NCI-H1417 treated with DMSO at 0.1 percent for 48 hours (cell line): ENCODE measurements at regions not wholly inside any gene's neighbourhood (a gene's known extent, or its start where the extent isn't known, plus 50 kb on each side); places are given as distances from the start of the nearest gene placed in this dataset.
"Not testable (repeated sequence)": the region's sequence is repeated elsewhere in the genome, so short reads cannot be mapped to it uniquely, and the experiment has no call there.

Source experiments
- DNase-seq: peaks from one replicate; lab custom pipeline; 2025; lab: John Stamatoyannopoulos, UW

DNA sequence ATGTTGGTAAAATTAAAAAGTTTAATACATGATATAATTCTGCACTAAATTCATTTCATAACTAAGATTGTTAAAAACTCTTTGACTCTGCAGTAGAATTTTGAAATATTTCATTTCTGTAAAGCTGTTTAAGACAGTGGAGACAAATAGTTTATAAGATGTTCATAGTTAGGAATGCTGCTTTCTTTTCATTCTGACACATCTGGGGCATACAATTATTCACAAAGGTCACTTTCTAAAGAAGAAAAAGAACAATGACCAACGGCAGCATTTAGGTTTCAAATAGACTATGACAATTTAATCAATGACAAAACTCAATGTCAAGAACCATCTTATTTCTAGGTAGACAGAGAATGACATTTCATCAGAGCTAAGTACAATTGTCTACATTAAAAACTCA lies 1422.1 kb downstream of the PCDH9 start:
- no peak for DNase-seq

GRCh38 chr13:65803530-65804392 lies 1426.4 kb downstream of the PCDH9 start:
- no peak for DNase-seq

GRCh38 chr13:65789815-65790214 lies 1440.3 kb downstream of the PCDH9 start:
- no peak for DNase-seq

- no peak for DNase-seq
Measured at GRCh38 chr13:65787082-65787481, 1443.1 kb downstream of the PCDH9 start.

DNA sequence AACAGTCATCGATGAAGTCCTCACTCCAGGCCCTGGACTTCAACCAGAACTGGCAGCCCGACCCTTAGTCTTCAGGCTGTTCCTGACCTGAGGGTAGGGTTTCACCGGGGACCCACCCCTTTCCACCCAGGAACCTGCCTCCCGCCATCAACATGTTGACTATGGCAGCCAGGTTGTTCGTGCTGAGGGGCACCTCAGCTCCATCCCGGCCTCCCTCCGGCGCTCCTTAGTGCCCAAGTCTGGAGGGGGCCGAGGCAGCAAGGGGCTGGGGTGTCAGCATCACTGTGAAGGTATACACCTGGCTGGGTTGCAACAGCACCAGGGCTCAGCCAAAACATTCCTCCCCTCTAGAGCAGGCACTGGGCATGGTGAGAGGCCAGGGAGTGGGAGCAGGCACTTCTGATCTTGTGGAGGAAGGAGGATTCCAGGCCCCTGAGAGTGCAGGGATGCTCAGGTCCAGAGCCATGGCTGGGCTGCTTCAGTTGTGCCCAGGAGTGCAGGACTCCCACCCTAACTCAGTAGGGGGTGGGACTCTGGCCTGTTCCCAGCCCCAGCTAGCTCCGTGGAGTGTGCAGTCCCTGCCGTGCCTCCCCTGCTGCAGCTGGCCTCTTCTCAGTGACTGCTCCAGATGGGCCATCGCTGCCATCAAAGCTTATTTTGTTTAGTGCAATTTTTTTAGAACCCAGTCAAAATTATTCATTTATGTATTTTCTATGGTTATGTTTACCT lies 1445.9 kb downstream of the PCDH9 start:
- DNase-seq, result no peak

DNA sequence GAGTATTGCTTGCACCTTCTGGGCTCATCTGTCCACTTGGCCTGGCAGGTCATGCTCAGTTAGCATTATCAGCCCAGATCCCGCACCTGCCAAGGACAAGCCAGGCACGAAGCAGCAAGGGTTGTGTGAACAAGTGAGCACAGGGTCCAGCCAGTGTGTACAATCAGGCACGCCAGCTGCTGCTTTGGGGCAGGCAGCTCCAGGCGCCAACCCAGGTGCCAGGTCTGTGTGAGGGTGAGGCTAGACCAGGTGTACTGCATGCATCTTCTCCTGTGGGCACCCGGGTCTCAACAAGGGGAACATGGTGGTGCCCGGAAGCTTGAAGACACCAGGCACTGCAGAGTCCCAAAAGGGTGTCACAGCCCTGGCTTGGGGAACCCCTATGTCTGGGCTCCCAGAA lies 1446.8 kb downstream of the PCDH9 start:
- no peak for DNase-seq

DNA sequence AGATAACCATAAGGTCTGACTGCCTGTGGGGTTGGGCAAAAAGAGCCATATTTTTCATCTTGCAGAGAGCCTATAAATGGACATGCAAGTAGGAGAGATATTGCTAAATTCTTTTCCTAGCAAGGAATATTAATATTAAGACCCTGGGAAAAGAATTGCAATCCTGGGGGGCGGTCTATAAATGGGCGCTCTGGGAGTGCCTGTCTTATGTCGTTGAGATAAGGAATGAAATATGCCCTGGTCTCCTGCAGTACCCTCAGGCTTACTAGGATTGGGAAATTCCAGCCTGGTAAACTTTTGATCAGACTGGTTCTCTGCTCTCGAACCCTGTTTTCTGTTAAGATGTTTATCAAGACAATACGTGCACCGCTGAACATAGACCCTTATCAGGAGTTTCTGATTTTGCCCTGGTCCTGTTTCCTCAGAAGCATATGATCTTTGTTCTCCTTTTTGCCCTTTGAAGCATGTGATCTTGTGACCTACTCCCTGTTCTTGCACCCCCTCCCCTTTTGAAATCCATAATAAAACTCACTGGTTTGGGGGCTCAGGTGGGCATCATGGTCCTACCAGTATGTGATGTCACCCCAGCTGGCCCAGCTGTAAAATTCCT lies 1458.3 kb downstream of the PCDH9 start:
- DNase-seq, result not testable (repeated sequence)

- DNase-seq, result no peak
Measured at GRCh38 chr13:65768545-65768944, 1461.6 kb downstream of the PCDH9 start.

- no peak for DNase-seq
Measured at GRCh38 chr13:65763811-65764210, 1466.3 kb downstream of the PCDH9 start.

GRCh38 chr13:65762012-65762411 lies 1468.1 kb downstream of the PCDH9 start:
- no peak for DNase-seq

DNA sequence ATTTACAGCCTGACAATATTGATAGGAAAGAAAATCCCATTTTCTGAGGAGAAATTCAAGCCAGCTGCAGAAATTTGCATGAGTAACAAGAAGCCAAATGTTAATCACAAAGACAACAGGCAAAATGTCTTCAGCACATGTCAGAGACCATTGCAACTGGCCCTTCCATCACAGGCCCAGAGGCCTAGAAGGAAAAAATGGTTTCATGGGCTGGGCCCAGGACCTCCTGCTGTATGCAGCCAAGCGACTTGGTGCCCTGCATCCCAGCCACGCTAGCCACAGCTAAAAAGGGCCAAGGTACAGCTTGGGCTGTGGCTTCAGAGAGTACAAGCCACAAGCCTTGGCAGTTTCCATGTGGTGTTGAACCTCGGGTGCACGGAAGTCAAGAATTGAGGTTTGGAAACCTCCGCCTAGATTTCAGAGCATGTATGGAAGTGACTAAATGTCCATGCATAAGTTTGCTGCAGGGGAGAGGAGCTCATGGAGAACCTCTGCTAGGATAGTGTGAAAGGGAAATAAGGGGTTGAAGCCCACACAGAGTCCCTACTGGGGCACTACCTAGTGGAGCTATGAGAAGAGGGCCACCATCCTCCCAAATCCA lies 1474.0 kb downstream of the PCDH9 start:
- DNase-seq, result no peak

GRCh38 chr13:65748227-65748626 lies 1481.9 kb downstream of the PCDH9 start:
- no peak for DNase-seq

DNA sequence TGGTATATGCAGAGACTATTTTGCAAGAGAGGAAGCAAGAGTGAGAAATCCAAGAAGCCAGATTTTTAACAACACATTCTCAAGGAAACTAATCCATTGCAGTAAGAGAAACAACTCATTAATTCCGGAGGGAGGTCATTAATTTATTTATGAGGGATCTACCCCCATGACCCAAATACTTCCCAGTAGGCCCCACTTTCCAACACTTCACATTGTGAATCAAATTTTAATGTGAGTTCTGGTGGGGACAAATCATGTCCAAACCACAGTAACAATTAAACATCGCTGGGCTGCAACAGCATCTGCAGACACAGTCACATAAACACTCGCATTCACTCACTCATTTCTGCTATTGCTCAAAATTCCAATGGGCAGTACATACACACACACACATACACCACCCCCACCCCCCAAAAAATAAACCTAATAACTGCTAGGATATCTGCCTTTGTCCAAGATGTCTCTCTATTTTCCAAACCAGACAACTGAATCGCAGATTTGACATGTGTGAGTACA lies 1483.7 kb downstream of the PCDH9 start:
- no peak for DNase-seq

GRCh38 chr13:65744836-65745235 lies 1485.3 kb downstream of the PCDH9 start:
- DNase-seq, result no peak

DNA sequence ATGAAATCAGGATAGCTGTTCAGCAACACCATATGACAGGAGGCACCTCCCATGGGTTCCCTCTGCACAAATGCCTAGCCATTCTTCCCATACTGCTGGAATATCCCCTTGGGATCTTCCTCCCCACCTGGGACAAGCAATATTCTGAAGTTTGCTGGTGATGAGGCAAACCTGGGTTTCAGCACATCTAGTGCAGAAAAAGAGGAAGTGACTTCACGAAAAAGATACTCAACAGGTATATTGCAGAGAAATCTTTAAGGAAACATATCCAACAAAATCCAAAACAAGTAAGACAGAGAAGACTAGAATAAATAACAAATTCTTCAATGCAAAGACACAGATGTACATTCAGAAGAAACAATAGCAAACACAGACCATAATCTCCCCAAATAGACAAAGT lies 1497.0 kb downstream of the PCDH9 start:
- DNase-seq, result no peak

DNA sequence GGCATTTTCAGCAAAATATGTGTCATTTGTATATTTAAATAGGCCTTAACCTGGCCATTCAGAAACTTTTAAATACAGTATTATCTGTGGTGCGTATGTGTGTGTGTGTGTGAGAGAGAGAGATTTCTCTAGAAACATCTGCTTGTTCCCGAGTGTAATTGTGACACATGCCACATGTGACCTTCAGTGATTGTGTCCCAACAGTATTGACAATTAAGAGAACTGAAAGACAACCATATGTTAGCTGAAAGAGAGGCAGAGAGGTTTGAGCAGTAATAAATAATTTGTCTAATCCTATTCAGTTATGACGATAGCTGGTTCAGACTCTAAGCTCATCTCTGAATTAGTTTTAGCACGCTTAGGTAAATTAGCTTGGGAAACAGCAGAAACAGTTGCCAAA lies 1503.1 kb downstream of the PCDH9 start:
- DNase-seq, result no peak

DNA sequence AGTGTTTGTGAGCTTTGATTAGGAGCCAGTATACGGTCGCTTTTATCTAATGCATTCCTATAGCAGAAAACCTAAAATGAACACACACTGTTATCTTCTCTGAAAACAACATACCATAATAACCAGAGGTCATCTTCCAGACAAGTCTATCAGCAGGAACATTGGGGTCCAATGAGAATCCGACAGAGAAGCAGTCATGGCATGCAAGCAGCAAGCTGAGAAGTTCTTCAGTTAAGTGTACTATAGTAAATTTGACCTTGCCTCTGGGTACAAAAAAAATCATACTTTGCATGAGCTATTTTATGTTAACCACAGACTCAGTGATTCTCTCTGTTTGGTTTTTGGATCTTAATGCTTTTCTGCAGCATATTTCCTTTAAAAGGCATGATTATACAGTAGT lies 1505.1 kb downstream of the PCDH9 start:
- no peak for DNase-seq

- DNase-seq, result no peak
Measured at GRCh38 chr13:65724226-65724625, 1505.9 kb downstream of the PCDH9 start.

DNA sequence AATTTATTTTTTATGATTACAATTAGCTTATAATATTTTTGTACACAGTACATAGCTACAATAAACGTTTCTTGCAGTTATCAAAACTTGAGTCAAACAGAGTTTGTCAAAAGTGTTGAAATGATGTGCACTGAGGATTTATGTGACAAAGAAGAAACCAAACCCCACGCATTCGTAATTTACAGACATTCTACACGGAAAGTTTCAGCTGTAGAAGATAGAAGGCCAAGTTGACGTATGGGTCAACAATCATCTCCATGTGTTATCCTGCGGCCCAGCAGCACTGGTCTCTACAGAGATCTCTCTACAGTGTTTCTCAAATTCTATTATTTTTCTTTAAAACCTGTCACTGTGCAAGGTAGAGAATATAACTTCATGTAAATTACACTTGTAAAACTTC lies 1507.6 kb downstream of the PCDH9 start:
- DNase-seq, result no peak

- DNase-seq, result no peak
Measured at GRCh38 chr13:65719831-65720230, 1510.3 kb downstream of the PCDH9 start.

GRCh38 chr13:65710514-65710913 lies 1519.6 kb downstream of the PCDH9 start:
- DNase-seq, result peak; percentile 83

GRCh38 chr13:65697843-65698242 lies 1532.3 kb downstream of the PCDH9 start:
- DNase-seq, result no peak
